ENCODE measurements at regions not wholly inside any gene's neighbourhood (a gene's known extent, or its start where the extent isn't known, plus 50 kb on each side); places are given as distances from the start of the nearest gene placed in this dataset.
A peak's percentile ranks its signal among the peaks of the same experiment; 100 is the strongest.
"Not testable (repeated sequence)": the region's sequence is repeated elsewhere in the genome, so short reads cannot be mapped to it uniquely, and the experiment has no call there.

- intact Hi-C loops (cut with micrococcal nuclease) = no loop called here
- no peak overlapping the region for H3K27ac Mint-ChIP-seq
- no peaks in the 10 kb centered on the region for H3K4me1 Mint-ChIP-seq
- H3K9me3 Mint-ChIP-seq = no peaks in the 10 kb centered on the region
- H3K27me3 Mint-ChIP-seq = peaks cover 28% of the 10 kb centered on the region
- no peak overlapping the region for H3K4me3 Mint-ChIP-seq
- peak; percentile 66 for DNase-seq
- no peaks in the 10 kb centered on the region for H3K36me3 Mint-ChIP-seq (ENCODE audit: low read depth)
Measured at GRCh38 chr1:165114022-165114888, 242.3 kb downstream of the LMX1A start.

- intact Hi-C loops (cut with micrococcal nuclease) = no loop called here
- H3K27me3 Mint-ChIP-seq = peaks cover 19% of the 10 kb centered on the region
- H3K9me3 Mint-ChIP-seq = no peaks in the 10 kb centered on the region
- H3K36me3 Mint-ChIP-seq (ENCODE audit: low read depth) = no peaks in the 10 kb centered on the region
- H3K4me1 Mint-ChIP-seq = no peaks in the 10 kb centered on the region
- no peak for DNase-seq
- H3K4me3 Mint-ChIP-seq = no peak overlapping the region
- no peak overlapping the region for H3K27ac Mint-ChIP-seq
Measured at GRCh38 chr1:165112260-165112659, 244.3 kb downstream of the LMX1A start.

- no peaks in the 10 kb centered on the region for H3K9me3 Mint-ChIP-seq
- no peaks in the 10 kb centered on the region for H3K27me3 Mint-ChIP-seq
- no peaks in the 10 kb centered on the region for H3K4me1 Mint-ChIP-seq
- H3K36me3 Mint-ChIP-seq (ENCODE audit: low read depth) = no peaks in the 10 kb centered on the region
- no peak overlapping the region for H3K27ac Mint-ChIP-seq
- intact Hi-C loops (cut with micrococcal nuclease) = no loop called here
- no peak for DNase-seq
- no peak overlapping the region for H3K4me3 Mint-ChIP-seq
Measured at GRCh38 chr1:165109013-165109412, 247.5 kb downstream of the LMX1A start.

GRCh38 chr1:165092542-165093162, 263.9 kb downstream of the LMX1A start:
- DNase-seq; intact Hi-C loops (cut with micrococcal nuclease); H3K27me3 Mint-ChIP-seq; H3K27ac Mint-ChIP-seq; H3K4me3 Mint-ChIP-seq; H3K9me3 Mint-ChIP-seq; H3K4me1 Mint-ChIP-seq; H3K36me3 Mint-ChIP-seq (ENCODE audit: low read depth): not testable (repeated sequence)

GRCh38 chr1:165080253-165080896, 276.1 kb downstream of the LMX1A start:
- no peaks in the 10 kb centered on the region for H3K36me3 Mint-ChIP-seq (ENCODE audit: low read depth)
- no peaks in the 10 kb centered on the region for H3K4me1 Mint-ChIP-seq
- H3K4me3 Mint-ChIP-seq = no peak overlapping the region
- DNase-seq = no peak
- H3K9me3 Mint-ChIP-seq = peaks cover 3% of the 10 kb centered on the region
- no peaks in the 10 kb centered on the region for H3K27me3 Mint-ChIP-seq
- intact Hi-C loops (cut with micrococcal nuclease) = no loop called here
- no peak overlapping the region for H3K27ac Mint-ChIP-seq

- Mint-ChIP-seq H3K9me3 (peaks cover 3% of the 10 kb centered on the region), H3K4me1 (no peaks in the 10 kb centered on the region), H3K4me3 (no peak overlapping the region), H3K27me3 (no peaks in the 10 kb centered on the region), H3K27ac (no peak overlapping the region), H3K36me3 (ENCODE audit: low read depth) (no peaks in the 10 kb centered on the region)
- no peak for DNase-seq
- intact Hi-C loops (cut with micrococcal nuclease) = no loop called here
Measured at GRCh38 chr1:165078391-165078790, 278.1 kb downstream of the LMX1A start.

GRCh38 chr1:165075725-165076370, 280.7 kb downstream of the LMX1A start:
- DNase-seq = no peak
- H3K27ac Mint-ChIP-seq = no peak overlapping the region
- H3K36me3 Mint-ChIP-seq (ENCODE audit: low read depth) = no peaks in the 10 kb centered on the region
- peaks cover 3% of the 10 kb centered on the region for H3K9me3 Mint-ChIP-seq
- H3K4me1 Mint-ChIP-seq = no peaks in the 10 kb centered on the region
- no peaks in the 10 kb centered on the region for H3K27me3 Mint-ChIP-seq
- intact Hi-C loops (cut with micrococcal nuclease) = no loop called here
- H3K4me3 Mint-ChIP-seq = no peak overlapping the region

GRCh38 chr1:165073185-165074007, 283.1 kb downstream of the LMX1A start:
- no peak overlapping the region for H3K4me3 Mint-ChIP-seq
- DNase-seq = peak; percentile 56
- no peaks in the 10 kb centered on the region for H3K36me3 Mint-ChIP-seq (ENCODE audit: low read depth)

GRCh38 chr1:165070675-165071074, 285.8 kb downstream of the LMX1A start:
- DNase-seq = no peak
- Mint-ChIP-seq H3K27me3 (no peaks in the 10 kb centered on the region), H3K36me3 (ENCODE audit: low read depth) (no peaks in the 10 kb centered on the region), H3K27ac (no peak overlapping the region), H3K4me1 (no peaks in the 10 kb centered on the region), H3K4me3 (no peak overlapping the region), H3K9me3 (no peaks in the 10 kb centered on the region)
- intact Hi-C loops (cut with micrococcal nuclease) = no loop called here

More at GRCh38 chr1:165073185-165074007, 283.1 kb downstream of the LMX1A start:
- no peak overlapping the region for H3K27ac Mint-ChIP-seq
- H3K9me3 Mint-ChIP-seq = no peaks in the 10 kb centered on the region
- no peaks in the 10 kb centered on the region for H3K4me1 Mint-ChIP-seq
- intact Hi-C loops (cut with micrococcal nuclease) = no loop called here
- no peaks in the 10 kb centered on the region for H3K27me3 Mint-ChIP-seq

GRCh38 chr1:165069829-165070228, 286.7 kb downstream of the LMX1A start:
- H3K4me3 Mint-ChIP-seq = no peak overlapping the region
- no peaks in the 10 kb centered on the region for H3K36me3 Mint-ChIP-seq (ENCODE audit: low read depth)
- H3K4me1 Mint-ChIP-seq = no peaks in the 10 kb centered on the region
- intact Hi-C loops (cut with micrococcal nuclease) = no loop called here
- DNase-seq = no peak
- H3K27ac Mint-ChIP-seq = no peak overlapping the region
- H3K9me3 Mint-ChIP-seq = no peaks in the 10 kb centered on the region
- H3K27me3 Mint-ChIP-seq = no peaks in the 10 kb centered on the region

GRCh38 chr1:165068741-165069140, 287.8 kb downstream of the LMX1A start:
- intact Hi-C loops (cut with micrococcal nuclease) = no loop called here
- H3K27me3 Mint-ChIP-seq = no peaks in the 10 kb centered on the region
- DNase-seq = no peak
- H3K27ac Mint-ChIP-seq = no peak overlapping the region
- H3K4me1 Mint-ChIP-seq = no peaks in the 10 kb centered on the region
- no peaks in the 10 kb centered on the region for H3K36me3 Mint-ChIP-seq (ENCODE audit: low read depth)
- no peak overlapping the region for H3K4me3 Mint-ChIP-seq
- H3K9me3 Mint-ChIP-seq = no peaks in the 10 kb centered on the region

- Mint-ChIP-seq H3K4me1 (no peaks in the 10 kb centered on the region), H3K27ac (no peak overlapping the region), H3K36me3 (ENCODE audit: low read depth) (no peaks in the 10 kb centered on the region), H3K4me3 (no peak overlapping the region), H3K9me3 (no peaks in the 10 kb centered on the region), H3K27me3 (no peaks in the 10 kb centered on the region)
- DNase-seq = no peak
- intact Hi-C loops (cut with micrococcal nuclease) = no loop called here
Measured at GRCh38 chr1:165067829-165068228, 288.7 kb downstream of the LMX1A start.

- intact Hi-C loops (cut with micrococcal nuclease) = no loop called here
- no peak overlapping the region for H3K27ac Mint-ChIP-seq
Measured at GRCh38 chr1:165063181-165063965, 293.1 kb downstream of the LMX1A start.

More at GRCh38 chr1:165063181-165063965, 293.1 kb downstream of the LMX1A start:
- no peaks in the 10 kb centered on the region for H3K27me3 Mint-ChIP-seq
- H3K36me3 Mint-ChIP-seq (ENCODE audit: low read depth) = no peaks in the 10 kb centered on the region
- no peak for DNase-seq
- H3K4me3 Mint-ChIP-seq = no peak overlapping the region
- H3K4me1 Mint-ChIP-seq = no peaks in the 10 kb centered on the region
- H3K9me3 Mint-ChIP-seq = no peaks in the 10 kb centered on the region
